ENCODE measurements at regions not wholly inside any gene's neighbourhood (a gene's known extent, or its start where the extent isn't known, plus 50 kb on each side); places are given as distances from the start of the nearest gene placed in this dataset.

- no peaks in the 10 kb centered on the region for H3K36me3 Mint-ChIP-seq (ENCODE audit: insufficient read depth, unreplicated experiment)
- no peaks in the 10 kb centered on the region for H3K27me3 Mint-ChIP-seq (ENCODE audit: insufficient read depth, unreplicated experiment)
- H3K4me1 Mint-ChIP-seq (ENCODE audit: insufficient read depth, unreplicated experiment): peaks cover 7% of the 10 kb centered on the region
- no TSS peak for BruUV-seq (replicated peaks)
- no peak overlapping the region for H3K27ac Mint-ChIP-seq (ENCODE audit: low read depth, unreplicated experiment)
- intact Hi-C loops (cut with micrococcal nuclease): no loop called here
- TF ChIP-seq CTCF (IDR thresholded peaks at IDR 0.05; ENCODE audit: unreplicated experiment): no peak
- H3K4me3 Mint-ChIP-seq (ENCODE audit: unreplicated experiment): no peak overlapping the region
- no peak for DNase-seq (ENCODE audit: unreplicated experiment)
- POLR2A ChIA-PET: interaction anchor here (0.7 kb wide), 1 partner anchor 944 kb away, joined by 3 read pairs; no protein-coding TSS in a partner anchor
- CTCF ChIA-PET: no interaction called here
- no peaks in the 10 kb centered on the region for H3K9me3 Mint-ChIP-seq (ENCODE audit: unreplicated experiment)
Measured at GRCh38 chr1:88003255-88003654, 674.6 kb downstream of the LMO4 start.

GRCh38 chr1:88009916-88010315 lies 674.2 kb upstream of the PKN2 start:
- intact Hi-C loops (cut with micrococcal nuclease): no loop called here
- Mint-ChIP-seq H3K4me1 (ENCODE audit: insufficient read depth, unreplicated experiment) (no peaks in the 10 kb centered on the region), H3K27ac (ENCODE audit: low read depth, unreplicated experiment) (no peak overlapping the region), H3K4me3 (ENCODE audit: unreplicated experiment) (no peak overlapping the region), H3K27me3 (ENCODE audit: insufficient read depth, unreplicated experiment) (no peaks in the 10 kb centered on the region), H3K9me3 (ENCODE audit: unreplicated experiment) (no peaks in the 10 kb centered on the region), H3K36me3 (ENCODE audit: insufficient read depth, unreplicated experiment) (no peaks in the 10 kb centered on the region)
- no TSS peak for BruUV-seq (replicated peaks)
- CTCF ChIA-PET: interaction anchor here (1.1 kb wide), 1 partner anchor 293 kb away, joined by 5 read pairs; no protein-coding TSS in a partner anchor
- DNase-seq (ENCODE audit: unreplicated experiment): no peak
- POLR2A ChIA-PET: no interaction called here
- no peak for TF ChIP-seq CTCF (IDR thresholded peaks at IDR 0.05; ENCODE audit: unreplicated experiment)

DNA sequence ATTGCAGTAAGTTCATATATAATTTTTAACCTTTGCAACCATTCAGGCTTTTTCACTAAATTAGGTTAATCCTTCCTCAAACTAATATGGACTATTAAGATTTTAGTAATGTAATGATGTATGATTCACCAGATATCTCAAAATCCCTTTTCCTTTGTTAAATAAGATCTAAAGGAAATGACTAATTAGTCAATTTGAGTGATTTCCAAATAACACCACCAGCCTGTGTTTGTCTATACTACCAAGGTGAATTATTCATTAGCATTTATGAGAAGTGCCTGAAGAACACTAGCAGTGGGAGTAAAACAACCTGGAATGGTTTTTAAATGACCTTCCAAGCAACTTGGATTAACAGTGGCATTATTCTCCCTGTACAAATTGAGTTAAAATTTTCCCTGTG lies 670.6 kb upstream of the PKN2 start:
- Mint-ChIP-seq H3K9me3 (ENCODE audit: unreplicated experiment) (peaks cover 7% of the 10 kb centered on the region), H3K4me3 (ENCODE audit: unreplicated experiment) (no peak overlapping the region), H3K27ac (ENCODE audit: low read depth, unreplicated experiment) (no peak overlapping the region), H3K36me3 (ENCODE audit: insufficient read depth, unreplicated experiment) (no peaks in the 10 kb centered on the region), H3K4me1 (ENCODE audit: insufficient read depth, unreplicated experiment) (no peaks in the 10 kb centered on the region), H3K27me3 (ENCODE audit: insufficient read depth, unreplicated experiment) (no peaks in the 10 kb centered on the region)
- no TSS peak for BruUV-seq (replicated peaks)
- DNase-seq (ENCODE audit: unreplicated experiment): peak; percentile 16
- ChIA-PET CTCF (interaction anchor here (0.6 kb wide), 2 partner anchors 458 to 715 kb away, joined by 3 to 4 read pairs; no protein-coding TSS in a partner anchor), POLR2A (no interaction called here)
- TF ChIP-seq CTCF (IDR thresholded peaks at IDR 0.05; ENCODE audit: unreplicated experiment): no peak
- intact Hi-C loops (cut with micrococcal nuclease): no loop called here

DNA sequence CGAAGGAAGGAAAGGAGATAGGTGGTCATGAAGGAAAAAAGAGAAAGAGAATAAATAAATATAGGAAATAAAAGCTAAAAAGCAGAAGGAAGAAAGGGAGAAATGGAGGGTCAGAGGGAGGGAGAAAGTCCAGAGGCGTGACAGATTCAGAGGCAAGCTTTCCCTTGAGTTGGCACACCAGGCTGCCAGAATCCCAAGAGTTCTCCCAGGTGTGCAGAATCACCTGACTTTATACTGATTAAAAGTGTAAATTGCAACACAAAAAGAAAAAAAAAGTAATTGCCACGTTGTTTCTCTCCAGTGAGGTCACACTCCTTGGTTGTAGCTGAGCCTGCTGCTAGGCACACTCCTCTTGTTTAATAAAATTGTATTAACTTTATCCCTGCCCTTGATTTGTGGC lies 669.9 kb upstream of the PKN2 start:
- no peaks in the 10 kb centered on the region for H3K36me3 Mint-ChIP-seq (ENCODE audit: insufficient read depth, unreplicated experiment)
- DNase-seq (ENCODE audit: unreplicated experiment): no peak
- CTCF ChIA-PET: interaction anchor here (0.6 kb wide), 2 partner anchors 61 to 716 kb away, joined by 4 to 6 read pairs; no protein-coding TSS in a partner anchor
- no peak for TF ChIP-seq CTCF (IDR thresholded peaks at IDR 0.05; ENCODE audit: unreplicated experiment)
- intact Hi-C loops (cut with micrococcal nuclease): no loop called here
- BruUV-seq (replicated peaks): no TSS peak
- H3K27me3 Mint-ChIP-seq (ENCODE audit: insufficient read depth, unreplicated experiment): no peaks in the 10 kb centered on the region
- H3K4me1 Mint-ChIP-seq (ENCODE audit: insufficient read depth, unreplicated experiment): no peaks in the 10 kb centered on the region
- H3K4me3 Mint-ChIP-seq (ENCODE audit: unreplicated experiment): no peak overlapping the region
- H3K9me3 Mint-ChIP-seq (ENCODE audit: unreplicated experiment): peaks cover 7% of the 10 kb centered on the region
- H3K27ac Mint-ChIP-seq (ENCODE audit: low read depth, unreplicated experiment): no peak overlapping the region
- POLR2A ChIA-PET: interaction anchor here (1.2 kb wide), 1 partner anchor 13 kb away, joined by 3 read pairs; no protein-coding TSS in a partner anchor

Data from MCF 10A (cell line).